Kasumi-1 (cell line): ENCODE measurements at regions not wholly inside any gene's neighbourhood (a gene's known extent, or its start where the extent isn't known, plus 50 kb on each side); places are given as distances from the start of the nearest gene placed in this dataset.
A peak's percentile ranks its signal among the peaks of the same experiment; 100 is the strongest.

Experiments used
- DNase-seq, 2 experiments: peaks; one replicate each; lab custom pipeline; 2025; lab: John Stamatoyannopoulos, UW

- no peak for DNase-seq
Observed at GRCh38 chr14:39765676-39766075, 333.4 kb upstream of the FBXO33 start.

GRCh38 chr14:39763402-39763890, 331.2 kb upstream of the FBXO33 start:
- DNase-seq, result no peak

- no peak for DNase-seq
Observed at GRCh38 chr14:39762576-39763401, 330.6 kb upstream of the FBXO33 start.

- DNase-seq, result no peak
Observed at GRCh38 chr14:39755269-39755878, 323.1 kb upstream of the FBXO33 start.

GRCh38 chr14:39740454-39740853, 308.2 kb upstream of the FBXO33 start:
- no peak for DNase-seq

- DNase-seq, result no peak
Observed at GRCh38 chr14:39739796-39740195, 307.6 kb upstream of the FBXO33 start.

GRCh38 chr14:39734306-39734705, 302.1 kb upstream of the FBXO33 start:
- DNase-seq, result no peak

- no peak for DNase-seq
Observed at GRCh38 chr14:39733741-39734140, 301.5 kb upstream of the FBXO33 start.

GRCh38 chr14:39731912-39732311, 299.7 kb upstream of the FBXO33 start:
- DNase-seq, result no peak

- DNase-seq, result no peak
Observed at GRCh38 chr14:39726563-39726962, 294.3 kb upstream of the FBXO33 start.

GRCh38 chr14:39722547-39723273, 290.5 kb upstream of the FBXO33 start:
- no peak for DNase-seq

- DNase-seq, result no peak
Observed at GRCh38 chr14:39716987-39717570, 284.8 kb upstream of the FBXO33 start.

- DNase-seq, result no peak
Observed at GRCh38 chr14:39712293-39712999, 280.2 kb upstream of the FBXO33 start.

GRCh38 chr14:39704594-39704993, 272.4 kb upstream of the FBXO33 start:
- peak in 1 of 2 experiments; percentile 22 for DNase-seq

GRCh38 chr14:39694341-39694740, 262.1 kb upstream of the FBXO33 start:
- no peak for DNase-seq

GRCh38 chr14:39683691-39684260, 251.5 kb upstream of the FBXO33 start:
- no peak for DNase-seq

GRCh38 chr14:39682582-39682981, 250.3 kb upstream of the FBXO33 start:
- no peak for DNase-seq

- DNase-seq, result no peak
Observed at GRCh38 chr14:39681782-39682399, 249.7 kb upstream of the FBXO33 start.

- DNase-seq, result no peak
Observed at GRCh38 chr14:39680777-39681176, 248.5 kb upstream of the FBXO33 start.

- DNase-seq, result no peak
Observed at GRCh38 chr14:39673734-39674133, 241.5 kb upstream of the FBXO33 start.

- no peak for DNase-seq
Observed at GRCh38 chr14:39673270-39673711, 241.1 kb upstream of the FBXO33 start.
